Ishikawa (cell line): ENCODE measurements at regions not wholly inside any gene's neighbourhood (a gene's known extent, or its start where the extent isn't known, plus 50 kb on each side); places are given as distances from the start of the nearest gene placed in this dataset.

Experiments used
- CEBPB ChIP-seq: IDR thresholded peaks from 2 replicates; pipeline ENCODE4 v1.6.1; 2012
- CREB1 ChIP-seq: IDR thresholded peaks from 2 replicates; pipeline ENCODE4 v1.6.1; 2012; ENCODE audit warnings: low read depth
- EGR1 ChIP-seq: IDR thresholded peaks from 2 replicates; pipeline ENCODE4 v1.6.1; 2012
- EP300 ChIP-seq: IDR thresholded peaks from 2 replicates; pipeline ENCODE4 v1.6.1; 2012; ENCODE audit warnings: borderline replicate concordance
- FOXM1 ChIP-seq: IDR thresholded peaks from 2 replicates; pipeline ENCODE4 v1.6.1; 2012; ENCODE audit warnings: low read depth, borderline replicate concordance
- MAX ChIP-seq: IDR thresholded peaks from 2 replicates; pipeline ENCODE4 v1.6.1; 2012
- NFIC ChIP-seq: IDR thresholded peaks from 2 replicates; pipeline ENCODE4 v1.6.1; 2012
- RAD21 ChIP-seq: IDR thresholded peaks from 2 replicates; pipeline ENCODE4 v1.6.1; 2012; ENCODE audit warnings: low read depth
- REST ChIP-seq: IDR thresholded peaks from 2 replicates; pipeline ENCODE4 v1.6.1; 2012; ENCODE audit warnings: low read depth, mild to moderate bottlenecking
- TAF1 ChIP-seq: IDR thresholded peaks from 2 replicates; pipeline ENCODE4 v1.6.1; 2012; ENCODE audit warnings: low read depth, mild to moderate bottlenecking
- TCF12 ChIP-seq: IDR thresholded peaks from 2 replicates; pipeline ENCODE4 v1.6.1; 2012; ENCODE audit warnings: low read depth
- TEAD4 ChIP-seq: IDR thresholded peaks from 2 replicates; pipeline ENCODE4 v1.6.1; 2012
- USF1 ChIP-seq: IDR thresholded peaks from 2 replicates; pipeline ENCODE4 v1.6.1; 2012
- YY1 ChIP-seq: IDR thresholded peaks from 2 replicates; pipeline ENCODE4 v1.6.1; 2012; ENCODE audit warnings: low read depth
- ZBTB7A ChIP-seq: IDR thresholded peaks from 2 replicates; pipeline ENCODE4 v1.6.1; 2012; ENCODE audit warnings: low read depth

- no peak for TF ChIP-seq NFIC
- no peak for TF ChIP-seq REST
- no peak for TF ChIP-seq RAD21
- TF ChIP-seq EP300: no peak
- TF ChIP-seq MAX: no peak
- TF ChIP-seq CEBPB: no peak
- TF ChIP-seq ZBTB7A: no peak
- TF ChIP-seq USF1: no peak
- TF ChIP-seq TCF12: no peak
- TF ChIP-seq TEAD4: no peak
- TF ChIP-seq CREB1: no peak
- no peak for TF ChIP-seq FOXM1
- no peak for TF ChIP-seq TAF1
- TF ChIP-seq YY1: no peak
- TF ChIP-seq EGR1: no peak
These were observed 127.9 kb upstream of the SGCD start for GRCh38 chr5:156199045-156199444.

GRCh38 chr5:156200938-156201787, 125.8 kb upstream of the SGCD start:
- TF ChIP-seq ZBTB7A (no peak), FOXM1 (no peak), CREB1 (no peak), TAF1 (no peak), REST (no peak), EP300 (no peak), NFIC (no peak), TEAD4 (no peak)

- no peak for TF ChIP-seq USF1
- TF ChIP-seq ZBTB7A: no peak
- TF ChIP-seq NFIC: no peak
- TF ChIP-seq TCF12: no peak
These were observed 125.1 kb upstream of the SGCD start for GRCh38 chr5:156201788-156202403.

GRCh38 chr5:156208271-156208670, 118.7 kb upstream of the SGCD start:
- TF ChIP-seq EP300 (no peak), REST (peak; percentile 84)
